ENCODE measurements at regions not wholly inside any gene's neighbourhood (a gene's known extent, or its start where the extent isn't known, plus 50 kb on each side); places are given as distances from the start of the nearest gene placed in this dataset.

DNA sequence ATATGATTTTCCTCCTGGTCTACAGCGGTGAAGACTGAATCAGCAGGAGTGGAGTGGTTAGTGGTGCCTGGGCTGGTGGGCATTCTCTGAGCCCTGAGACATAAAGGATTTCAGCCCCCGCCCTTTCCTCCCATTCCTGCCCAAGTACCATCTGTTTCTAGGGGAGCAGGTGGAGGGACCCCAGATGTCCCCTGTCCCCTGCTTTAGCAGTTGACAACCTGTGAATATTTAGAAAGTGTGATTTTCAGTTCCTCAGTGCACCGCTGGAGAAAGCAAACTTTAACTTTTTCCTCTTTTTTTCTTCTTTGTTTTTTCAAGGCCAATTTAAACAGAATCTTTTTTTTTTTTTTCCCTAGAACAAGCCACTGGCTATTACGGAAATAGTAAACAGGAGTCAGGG lies 163.8 kb upstream of the MYL2 start:
- no peaks in the 10 kb centered on the region for H3K27me3 ChIP-seq
- no peak overlapping the region for H3K4me3 ChIP-seq
- no peak overlapping the region for H3K27ac ChIP-seq
- H3K36me3 ChIP-seq = no peaks in the 10 kb centered on the region
- intact Hi-C loops (cut with DNase I; ENCODE audit: low total_unique reads) = no loop called here
- no peak for DNase-seq
- no peaks in the 10 kb centered on the region for H3K4me1 ChIP-seq
- H3K9me3 ChIP-seq = no peaks in the 10 kb centered on the region
- TF ChIP-seq, protein P1, sequence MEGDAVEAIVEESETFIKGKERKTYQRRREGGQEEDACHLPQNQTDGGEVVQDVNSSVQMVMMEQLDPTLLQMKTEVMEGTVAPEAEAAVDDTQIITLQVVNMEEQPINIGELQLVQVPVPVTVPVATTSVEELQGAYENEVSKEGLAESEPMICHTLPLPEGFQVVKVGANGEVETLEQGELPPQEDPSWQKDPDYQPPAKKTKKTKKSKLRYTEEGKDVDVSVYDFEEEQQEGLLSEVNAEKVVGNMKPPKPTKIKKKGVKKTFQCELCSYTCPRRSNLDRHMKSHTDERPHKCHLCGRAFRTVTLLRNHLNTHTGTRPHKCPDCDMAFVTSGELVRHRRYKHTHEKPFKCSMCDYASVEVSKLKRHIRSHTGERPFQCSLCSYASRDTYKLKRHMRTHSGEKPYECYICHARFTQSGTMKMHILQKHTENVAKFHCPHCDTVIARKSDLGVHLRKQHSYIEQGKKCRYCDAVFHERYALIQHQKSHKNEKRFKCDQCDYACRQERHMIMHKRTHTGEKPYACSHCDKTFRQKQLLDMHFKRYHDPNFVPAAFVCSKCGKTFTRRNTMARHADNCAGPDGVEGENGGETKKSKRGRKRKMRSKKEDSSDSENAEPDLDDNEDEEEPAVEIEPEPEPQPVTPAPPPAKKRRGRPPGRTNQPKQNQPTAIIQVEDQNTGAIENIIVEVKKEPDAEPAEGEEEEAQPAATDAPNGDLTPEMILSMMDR (IDR thresholded peaks at IDR 0.05) = no peak
- TF ChIP-seq POLR2A (IDR thresholded peaks at IDR 0.05) = no peak

DNA sequence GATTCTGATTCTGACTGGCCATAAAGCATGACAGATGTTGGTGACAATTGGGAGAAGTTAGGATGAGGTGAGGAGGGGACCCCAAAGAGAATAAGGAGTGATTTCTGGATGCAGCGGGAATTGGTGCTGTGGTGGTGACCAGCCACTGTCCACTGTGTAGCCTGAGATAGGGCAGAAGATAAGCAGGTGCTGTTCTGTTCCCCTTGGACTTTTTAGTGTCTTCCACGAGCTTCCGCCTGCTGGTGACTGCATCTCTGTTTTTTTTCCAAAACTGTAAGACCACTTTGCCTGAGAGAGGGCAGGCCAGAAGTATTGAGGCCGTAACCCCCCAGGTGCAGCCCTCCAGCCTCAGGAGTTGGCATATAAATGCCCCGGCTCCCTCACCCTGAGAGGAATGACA lies 161.2 kb upstream of the MYL2 start:
- no peak overlapping the region for H3K4me3 ChIP-seq
- no peak overlapping the region for H3K27ac ChIP-seq
- H3K9me3 ChIP-seq = no peaks in the 10 kb centered on the region
- H3K27me3 ChIP-seq = no peaks in the 10 kb centered on the region
- H3K4me1 ChIP-seq = no peaks in the 10 kb centered on the region
- H3K36me3 ChIP-seq = no peaks in the 10 kb centered on the region
- no peak for DNase-seq
- intact Hi-C loops (cut with DNase I; ENCODE audit: low total_unique reads) = no loop called here
- TF ChIP-seq POLR2A (IDR thresholded peaks at IDR 0.05) = no peak
- TF ChIP-seq, protein P1 (IDR thresholded peaks at IDR 0.05) = no peak

DNA sequence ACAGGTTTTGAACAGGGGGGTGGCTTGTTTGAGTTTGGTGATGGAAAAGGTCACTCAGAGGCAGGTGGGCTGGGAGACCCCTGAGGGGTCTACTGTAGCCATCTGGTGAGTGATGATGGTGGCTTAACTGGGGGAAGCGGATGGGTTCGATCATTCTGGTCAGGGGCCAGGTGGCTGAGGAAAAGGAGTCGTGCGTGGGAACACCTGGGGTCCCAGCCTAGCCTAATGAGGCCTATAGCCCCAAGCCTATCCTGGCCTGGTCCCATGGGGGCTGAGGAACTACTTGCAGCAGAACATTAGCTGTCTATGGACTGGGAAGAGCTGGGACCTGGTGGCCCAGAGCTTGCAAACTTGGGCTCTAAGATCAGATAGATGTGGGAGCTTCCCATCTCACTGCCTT lies 158.4 kb upstream of the MYL2 start:
- Histone ChIP-seq H3K4me1 (no peaks in the 10 kb centered on the region), H3K36me3 (no peaks in the 10 kb centered on the region), H3K27ac (no peak overlapping the region), H3K27me3 (no peaks in the 10 kb centered on the region), H3K4me3 (no peak overlapping the region), H3K9me3 (no peaks in the 10 kb centered on the region)
- no peak for TF ChIP-seq POLR2A (IDR thresholded peaks at IDR 0.05)
- TF ChIP-seq, protein P1 (IDR thresholded peaks at IDR 0.05) = no peak
- intact Hi-C loops (cut with DNase I; ENCODE audit: low total_unique reads) = no loop called here
- no peak for DNase-seq

DNA sequence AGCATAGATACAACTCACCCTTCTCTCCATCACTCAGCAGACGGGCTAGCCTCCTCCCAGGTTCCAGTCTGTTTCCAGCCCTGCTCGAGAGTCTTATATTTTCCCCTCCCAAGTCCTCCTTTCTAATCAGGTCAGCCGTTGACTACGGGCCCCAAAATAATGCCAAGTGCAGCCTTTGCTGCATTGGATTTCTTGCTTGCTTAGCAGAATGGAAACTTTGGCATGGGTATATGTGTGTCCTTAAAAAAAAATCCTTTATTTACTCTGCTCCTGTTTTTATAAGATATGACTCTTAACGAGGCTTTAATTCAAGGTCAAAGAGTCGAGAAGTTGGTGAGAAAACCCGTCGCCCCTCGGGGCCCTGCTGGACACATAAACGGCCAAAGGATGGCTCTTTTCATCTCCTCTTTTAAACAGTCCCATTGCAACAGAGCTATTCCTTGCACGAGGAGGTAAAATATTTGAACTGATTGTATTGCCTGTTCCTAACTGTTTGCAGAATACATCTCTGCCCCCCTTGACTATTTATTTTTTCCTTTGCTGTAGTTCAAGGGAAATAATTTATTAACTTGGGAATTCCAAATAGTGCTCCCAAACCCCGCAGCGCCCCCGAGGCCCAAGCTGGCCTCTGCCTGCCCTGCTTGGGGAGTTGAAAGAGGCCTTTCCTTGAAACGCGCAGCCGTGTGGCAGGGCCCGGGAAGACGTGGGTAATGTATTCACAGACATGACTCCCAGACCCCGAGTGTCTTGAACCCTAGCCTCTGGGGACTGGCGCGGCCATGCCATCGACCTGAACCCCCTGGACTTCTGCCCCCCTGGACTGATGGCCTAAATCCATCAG lies 156.5 kb upstream of the MYL2 start:
- Histone ChIP-seq H3K36me3 (no peaks in the 10 kb centered on the region), H3K4me3 (no peak overlapping the region), H3K4me1 (no peaks in the 10 kb centered on the region), H3K9me3 (no peaks in the 10 kb centered on the region), H3K27me3 (no peaks in the 10 kb centered on the region), H3K27ac (no peak overlapping the region)
- intact Hi-C loops (cut with DNase I; ENCODE audit: low total_unique reads) = no loop called here
- DNase-seq = no peak
- TF ChIP-seq, protein P1 (IDR thresholded peaks at IDR 0.05) = no peak
- TF ChIP-seq POLR2A (IDR thresholded peaks at IDR 0.05) = no peak

DNA sequence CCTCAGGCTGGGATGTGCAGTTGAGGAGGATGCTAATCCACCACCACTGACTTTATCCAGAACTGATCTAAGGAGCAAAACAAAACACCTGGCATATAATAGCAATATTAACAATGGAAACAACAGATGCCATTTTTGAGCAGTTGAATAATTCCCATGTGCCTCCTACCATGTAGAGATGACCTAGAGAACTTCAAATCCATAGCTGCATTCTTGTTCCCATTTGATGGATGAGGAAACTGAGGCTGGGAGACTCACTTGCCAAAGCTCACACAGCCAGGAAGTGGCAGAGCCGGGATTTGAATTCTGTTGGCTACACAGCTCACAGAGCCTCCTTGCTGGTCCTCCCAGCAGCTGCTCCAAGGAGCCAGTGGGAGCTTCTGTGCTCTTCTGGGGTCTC lies 155.8 kb upstream of the MYL2 start:
- H3K9me3 ChIP-seq = no peaks in the 10 kb centered on the region
- DNase-seq = no peak
- intact Hi-C loops (cut with DNase I; ENCODE audit: low total_unique reads) = no loop called here
- no peak overlapping the region for H3K4me3 ChIP-seq
- no peak overlapping the region for H3K27ac ChIP-seq
- H3K27me3 ChIP-seq = no peaks in the 10 kb centered on the region
- no peaks in the 10 kb centered on the region for H3K4me1 ChIP-seq
- TF ChIP-seq POLR2A (IDR thresholded peaks at IDR 0.05) = no peak
- TF ChIP-seq, protein P1 (IDR thresholded peaks at IDR 0.05) = no peak
- no peaks in the 10 kb centered on the region for H3K36me3 ChIP-seq

All from uterus (tissue), 3 donors.